Fibroblast of the aortic adventitia (primary cell): ENCODE measurements at regions not wholly inside any gene's neighbourhood (a gene's known extent, or its start where the extent isn't known, plus 50 kb on each side); places are given as distances from the start of the nearest gene placed in this dataset.

Experiments used
- DNase-seq: peaks from one replicate; pipeline ENCODE4 v3.0.0-alpha.2; 2010; ENCODE audit warnings: low read depth
- H3K4me3 ChIP-seq: 2 replicates; pipeline ENCODE4 v1.5.1; 2011; ENCODE audit warnings: low read depth, mild to moderate bottlenecking, control low read depth, low read length, moderate library complexity
- TF ChIP-seq, protein P1 (sequence below): IDR thresholded peaks from 2 replicates; pipeline ENCODE4 v1.5.1; 2011; ENCODE audit warnings: mild to moderate bottlenecking, low read length, control low read depth, inconsistent platforms; ENCODE audit not compliant: insufficient read depth

GRCh38 chr4:117514391-117515175, 429.2 kb upstream of the TRAM1L1 start:
- H3K4me3 ChIP-seq, result no peak overlapping the region
- TF ChIP-seq, protein P1, sequence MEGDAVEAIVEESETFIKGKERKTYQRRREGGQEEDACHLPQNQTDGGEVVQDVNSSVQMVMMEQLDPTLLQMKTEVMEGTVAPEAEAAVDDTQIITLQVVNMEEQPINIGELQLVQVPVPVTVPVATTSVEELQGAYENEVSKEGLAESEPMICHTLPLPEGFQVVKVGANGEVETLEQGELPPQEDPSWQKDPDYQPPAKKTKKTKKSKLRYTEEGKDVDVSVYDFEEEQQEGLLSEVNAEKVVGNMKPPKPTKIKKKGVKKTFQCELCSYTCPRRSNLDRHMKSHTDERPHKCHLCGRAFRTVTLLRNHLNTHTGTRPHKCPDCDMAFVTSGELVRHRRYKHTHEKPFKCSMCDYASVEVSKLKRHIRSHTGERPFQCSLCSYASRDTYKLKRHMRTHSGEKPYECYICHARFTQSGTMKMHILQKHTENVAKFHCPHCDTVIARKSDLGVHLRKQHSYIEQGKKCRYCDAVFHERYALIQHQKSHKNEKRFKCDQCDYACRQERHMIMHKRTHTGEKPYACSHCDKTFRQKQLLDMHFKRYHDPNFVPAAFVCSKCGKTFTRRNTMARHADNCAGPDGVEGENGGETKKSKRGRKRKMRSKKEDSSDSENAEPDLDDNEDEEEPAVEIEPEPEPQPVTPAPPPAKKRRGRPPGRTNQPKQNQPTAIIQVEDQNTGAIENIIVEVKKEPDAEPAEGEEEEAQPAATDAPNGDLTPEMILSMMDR, result no peak
- no peak for DNase-seq

DNA sequence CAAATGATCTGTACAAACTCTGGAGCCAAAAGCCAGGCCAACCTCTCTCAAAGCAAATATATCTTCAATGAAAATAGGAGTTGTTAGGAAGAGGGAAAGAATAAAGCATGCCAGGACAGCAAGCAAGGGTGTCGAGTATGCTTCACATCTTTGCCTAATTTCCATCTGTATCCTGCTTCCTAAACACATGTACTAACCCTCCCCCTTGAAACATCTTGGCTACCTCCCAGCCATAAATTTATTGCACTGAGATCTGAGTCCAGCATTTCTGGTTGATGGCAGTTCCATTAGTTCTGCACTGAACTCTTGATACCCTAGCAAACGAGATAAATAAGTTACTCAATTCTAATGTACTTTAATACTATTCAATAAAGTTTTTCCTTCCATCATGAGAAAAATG, 430.5 kb upstream of the TRAM1L1 start:
- TF ChIP-seq, protein P1, result no peak
- H3K4me3 ChIP-seq, result no peak overlapping the region
- no peak for DNase-seq

DNA sequence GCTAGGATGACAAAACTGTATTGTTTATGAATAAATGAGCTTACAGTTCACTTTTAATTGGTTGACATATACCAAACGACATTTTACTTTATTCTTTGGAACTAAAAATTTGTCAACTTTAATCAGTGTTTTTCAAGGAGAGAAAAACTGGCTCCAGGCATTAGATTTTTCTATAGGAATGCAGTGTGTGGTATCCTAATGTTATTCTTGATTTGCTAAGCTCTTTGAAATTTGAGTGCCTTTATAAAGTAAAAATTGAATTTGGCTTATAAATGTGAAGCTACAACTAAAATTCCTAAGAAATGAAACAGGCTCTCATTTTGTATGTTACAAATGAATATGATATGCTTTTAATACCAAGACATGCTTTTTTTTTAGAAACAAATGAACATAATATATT, 442.2 kb upstream of the TRAM1L1 start:
- TF ChIP-seq, protein P1, result no peak
- no peak for DNase-seq
- H3K4me3 ChIP-seq, result no peak overlapping the region

DNA sequence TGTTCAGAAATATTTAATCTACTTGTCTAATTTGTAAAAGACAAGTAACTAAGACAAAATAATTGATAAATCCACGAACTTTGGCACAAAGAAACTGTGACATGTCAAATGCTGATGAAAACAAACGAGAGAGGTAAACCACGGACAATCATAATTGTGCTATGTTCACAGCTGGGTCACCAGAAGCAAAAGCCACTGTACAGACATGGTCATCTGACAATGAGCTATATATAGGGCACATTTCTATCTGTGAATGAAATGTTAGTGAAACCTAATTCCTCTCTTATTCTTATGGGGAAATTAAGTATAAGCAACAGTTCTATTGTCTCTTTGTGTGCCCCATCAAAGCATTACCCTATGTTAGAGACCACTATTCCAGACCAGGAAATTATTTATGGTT, 444.0 kb upstream of the TRAM1L1 start:
- no peak overlapping the region for H3K4me3 ChIP-seq
- TF ChIP-seq, protein P1, result no peak
- DNase-seq, result no peak

- DNase-seq, result no peak
- no peak overlapping the region for H3K4me3 ChIP-seq
- TF ChIP-seq, protein P1, result no peak
These were observed 448.1 kb upstream of the TRAM1L1 start for GRCh38 chr4:117533501-117533900.

DNA sequence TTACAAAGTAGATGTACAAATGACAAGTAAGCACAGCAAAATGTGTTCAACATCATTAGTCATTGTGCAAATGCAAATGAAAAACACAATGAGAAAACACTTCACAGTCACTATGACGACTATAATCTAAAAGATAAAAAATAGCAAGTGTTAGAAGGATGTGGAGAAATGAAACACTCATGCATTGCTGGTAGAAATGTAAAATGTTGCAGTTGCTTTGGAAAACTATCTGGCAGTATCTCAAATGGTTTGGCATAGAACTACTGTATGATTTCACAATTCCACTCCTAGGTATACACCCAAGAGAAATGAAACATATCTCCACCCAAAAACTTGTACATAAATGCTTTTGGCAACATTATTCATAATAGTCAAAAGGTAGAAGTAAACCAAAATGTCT, 459.7 kb upstream of the TRAM1L1 start:
- no peak for DNase-seq
- H3K4me3 ChIP-seq, result no peak overlapping the region
- TF ChIP-seq, protein P1, result no peak

DNA sequence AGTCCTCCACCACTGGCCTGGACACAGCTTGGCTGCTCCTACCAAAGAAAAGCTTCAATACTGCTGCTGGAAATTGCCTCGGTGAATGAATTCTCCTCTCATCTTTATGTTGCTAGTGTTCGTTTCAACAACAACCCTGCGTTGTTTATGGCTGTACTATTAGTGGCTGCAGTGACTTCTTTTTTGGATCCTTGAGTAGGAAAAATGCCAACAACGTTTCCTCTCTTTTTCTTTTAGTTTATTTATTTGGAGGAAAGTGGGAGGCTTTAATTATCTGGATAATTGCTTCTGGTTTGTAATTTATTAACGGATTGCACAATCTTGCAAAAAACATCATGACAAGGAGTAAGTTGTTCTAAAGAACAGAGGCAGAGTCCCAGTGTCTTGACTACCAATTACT, 464.1 kb upstream of the TRAM1L1 start:
- TF ChIP-seq, protein P1, result no peak
- no peak overlapping the region for H3K4me3 ChIP-seq
- no peak for DNase-seq
